HG03060 (cell line): ENCODE measurements at regions not wholly inside any gene's neighbourhood (a gene's known extent, or its start where the extent isn't known, plus 50 kb on each side); places are given as distances from the start of the nearest gene placed in this dataset.
"Not testable (repeated sequence)": the region's sequence is repeated elsewhere in the genome, so short reads cannot be mapped to it uniquely, and the experiment has no call there.

Source experiments
- ATAC-seq: cut with Tn5 transposase; IDR thresholded peaks from one replicate; pipeline ENCODE4 v1.9.1; 2021; ENCODE audit warnings: low read depth, moderate number of reproducible peaks; ENCODE audit not compliant: unreplicated experiment

DNA sequence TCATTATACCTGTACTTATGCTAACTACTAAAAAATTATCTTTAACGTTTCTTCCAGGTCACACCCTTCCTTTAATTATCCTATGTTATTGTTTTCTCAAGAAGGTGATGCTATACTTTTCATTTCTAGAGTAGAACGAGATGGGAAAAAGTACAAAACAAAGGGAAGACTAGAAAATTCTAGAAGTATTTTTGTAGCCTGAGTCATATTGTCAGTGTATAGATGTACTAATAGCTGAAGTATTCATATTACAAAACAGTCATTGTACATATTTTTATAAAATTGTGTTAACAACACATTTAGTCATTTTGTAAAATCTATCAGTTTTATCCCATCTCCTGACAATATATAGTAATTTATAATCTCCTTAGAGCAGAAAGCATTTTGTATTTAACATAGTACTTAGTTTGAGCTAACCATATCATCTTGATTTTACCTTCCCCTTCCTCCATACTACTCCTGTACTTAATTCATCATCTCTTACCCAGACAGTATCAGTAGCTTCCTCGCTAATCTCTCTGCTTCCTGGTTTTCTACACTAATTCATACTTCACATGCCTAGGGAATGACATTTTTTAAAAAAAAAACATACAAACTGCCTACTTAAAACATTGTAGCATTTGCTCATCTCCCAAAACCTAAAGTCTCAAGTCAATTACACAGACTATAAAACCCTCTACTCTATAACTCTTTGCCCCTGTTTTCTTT lies 920.9 kb downstream of the RPS29 start:
- ATAC-seq: no peak

DNA sequence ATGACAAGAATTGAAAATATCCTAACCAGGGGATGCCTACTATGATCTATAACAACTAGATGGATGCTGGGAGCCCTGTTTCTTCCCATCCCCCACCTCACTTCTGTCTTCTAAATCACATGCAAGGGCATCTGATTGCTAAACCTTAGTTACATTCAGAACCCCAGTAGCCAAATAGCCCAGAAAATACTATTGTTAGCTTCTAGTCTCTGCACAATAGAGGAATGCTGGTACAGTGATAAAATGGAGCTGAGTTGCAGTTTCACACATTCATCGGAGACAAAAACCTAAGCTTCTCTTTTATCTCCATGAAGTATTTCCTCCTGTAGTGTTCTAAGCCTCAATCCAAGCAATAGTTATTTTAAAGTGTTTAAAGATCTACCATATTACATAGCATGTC lies 942.9 kb downstream of the RPS29 start:
- ATAC-seq: no peak

DNA sequence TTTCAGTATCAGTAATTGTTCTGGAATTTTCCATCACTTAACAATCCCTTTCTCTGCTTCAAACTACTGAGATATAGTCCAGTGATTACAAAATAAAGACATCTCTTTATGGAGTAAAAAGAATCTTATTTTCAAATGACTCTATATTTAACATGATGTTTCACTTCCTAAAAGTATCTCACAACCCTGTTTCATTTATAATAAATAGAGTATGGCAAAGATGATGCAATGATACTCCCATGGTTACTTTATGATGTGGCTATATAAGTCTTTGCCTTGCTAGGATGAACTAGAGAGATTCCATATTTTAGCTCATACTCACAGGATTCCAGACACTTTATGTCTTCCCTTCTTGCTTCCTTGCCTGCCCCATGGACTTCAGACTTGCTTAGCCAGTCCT lies 953.5 kb upstream of the MDGA2 start:
- no peak for ATAC-seq

DNA sequence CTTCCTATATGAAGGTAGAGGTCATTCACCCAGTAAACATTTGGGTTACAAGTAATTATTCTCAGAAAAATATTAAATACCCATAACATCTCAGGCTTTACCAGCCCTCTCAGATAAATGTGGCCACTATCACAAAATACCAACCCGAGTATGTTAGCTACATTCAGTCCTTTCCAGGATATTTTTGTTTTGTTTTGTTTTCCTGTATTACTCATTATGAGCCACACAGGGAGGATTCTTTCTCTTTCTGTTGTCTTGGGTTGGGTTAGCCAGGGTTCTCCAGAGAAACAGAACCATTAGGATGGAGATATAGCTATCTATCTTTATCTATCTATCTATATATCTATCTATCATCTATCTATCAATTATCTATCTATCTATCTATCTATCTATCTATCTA lies 947.6 kb upstream of the MDGA2 start:
- ATAC-seq: no peak

DNA sequence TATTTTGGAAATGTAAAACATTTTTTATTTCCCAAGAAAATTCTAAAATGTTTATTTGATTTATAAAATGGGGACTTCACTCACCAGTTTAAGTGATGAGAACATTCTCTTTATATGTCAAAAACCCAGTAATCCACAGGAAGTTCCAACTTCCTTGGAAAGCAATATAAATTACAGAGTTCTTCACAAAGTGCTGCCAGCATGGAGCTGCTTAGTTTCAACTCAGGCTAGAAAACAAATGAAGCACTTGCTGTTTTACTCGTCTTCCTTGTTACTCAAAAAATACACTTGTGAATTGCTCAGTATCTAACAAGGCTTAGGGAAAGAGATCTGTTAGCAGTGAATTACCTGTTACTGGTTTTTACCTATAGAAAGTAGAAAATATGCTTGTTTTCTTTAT lies 942.7 kb upstream of the MDGA2 start:
- ATAC-seq: no peak

DNA sequence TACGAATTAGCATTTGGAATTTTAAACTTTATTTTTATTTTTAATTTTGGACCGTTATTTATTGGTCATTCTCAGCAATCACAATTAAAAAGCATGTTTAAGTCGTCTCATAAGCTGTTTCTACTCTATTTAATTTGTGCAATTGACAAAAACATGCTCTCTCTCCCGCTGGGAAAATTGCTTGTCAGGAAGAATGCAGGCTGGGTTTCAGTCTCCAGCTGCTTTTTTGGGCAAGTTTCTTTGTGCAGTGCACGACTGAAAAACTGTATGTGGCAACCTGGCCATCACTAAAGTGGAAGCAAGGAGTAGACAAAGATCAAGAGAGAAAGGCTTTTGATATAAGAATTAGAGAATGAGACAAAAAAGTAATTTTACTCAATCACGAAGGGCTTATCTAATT lies 941.5 kb upstream of the MDGA2 start:
- no peak for ATAC-seq

DNA sequence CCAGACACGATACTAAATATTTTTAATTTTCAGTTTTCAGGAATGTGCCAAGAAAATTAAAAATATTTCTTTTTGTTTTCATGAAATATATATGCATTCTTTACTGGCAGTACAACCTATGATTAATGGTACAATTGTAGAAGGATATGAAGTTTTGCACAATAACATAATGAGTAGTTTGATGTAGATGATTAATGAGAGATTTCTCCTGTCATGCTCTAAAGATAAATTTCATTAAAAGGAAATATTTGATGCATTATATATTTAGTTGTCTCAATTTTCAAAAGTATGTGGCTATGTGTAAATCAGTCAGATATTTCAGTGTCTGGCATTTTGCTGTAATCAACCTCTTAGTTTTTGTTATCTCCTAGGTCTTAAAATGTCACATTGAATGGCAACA lies 940.2 kb upstream of the MDGA2 start:
- ATAC-seq: no peak

DNA sequence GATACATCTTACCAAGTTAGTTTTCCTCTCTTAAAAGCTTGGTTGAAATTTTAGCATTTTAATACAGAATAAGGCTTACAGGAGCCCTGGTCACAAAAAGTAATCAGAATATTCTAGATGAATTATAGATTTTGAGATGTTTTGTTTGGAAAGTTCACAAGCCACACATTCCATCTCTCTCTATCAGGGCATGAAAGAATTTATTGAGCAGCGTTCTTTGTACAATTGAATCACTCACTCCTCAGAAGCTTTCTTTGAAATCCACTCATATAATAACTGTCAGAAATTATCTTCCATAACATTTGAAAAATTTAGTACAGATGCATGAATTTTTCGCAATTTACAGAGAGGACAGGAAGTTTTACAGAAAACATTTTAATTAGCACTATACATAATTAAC lies 938.6 kb upstream of the MDGA2 start:
- no peak for ATAC-seq

DNA sequence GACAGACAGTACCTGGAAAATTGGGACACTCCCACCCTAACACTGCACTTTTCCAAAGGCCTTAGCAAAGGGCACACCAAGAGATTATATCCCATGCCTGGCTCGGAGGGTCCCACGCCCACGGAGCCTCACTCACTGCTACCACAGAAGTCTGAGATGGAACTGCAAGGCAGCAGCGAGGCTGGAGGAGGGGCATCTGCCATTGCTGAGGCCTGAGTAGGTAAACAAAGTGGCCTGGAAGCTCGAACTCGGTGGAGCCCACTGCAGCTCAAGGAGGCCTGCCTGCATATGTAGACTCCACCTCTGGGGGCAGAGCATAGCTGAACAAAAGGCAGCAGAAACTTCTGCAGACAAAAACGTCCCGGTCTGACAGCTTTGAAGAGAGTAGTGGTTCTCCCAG lies 931.6 kb upstream of the MDGA2 start:
- not testable (repeated sequence) for ATAC-seq

DNA sequence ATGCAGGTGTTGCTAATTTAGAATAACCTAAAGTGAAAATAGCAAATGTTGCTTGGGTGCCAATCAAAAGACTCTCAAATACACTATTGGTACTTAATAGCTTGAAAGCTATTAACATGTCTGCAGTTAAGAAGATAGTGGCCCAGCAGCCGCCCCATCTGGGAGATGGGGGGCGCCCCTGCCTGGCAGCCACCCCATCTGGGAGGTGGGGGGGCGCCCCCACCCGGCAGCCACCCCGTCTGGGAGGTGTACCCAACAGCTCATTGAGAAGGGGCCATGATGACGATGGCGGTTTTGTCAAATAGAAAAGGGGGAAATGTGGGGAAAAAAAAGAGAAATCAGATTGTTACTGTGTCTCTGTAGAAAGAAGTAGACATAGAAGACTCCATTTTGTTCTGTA lies 923.1 kb upstream of the MDGA2 start:
- no peak for ATAC-seq

DNA sequence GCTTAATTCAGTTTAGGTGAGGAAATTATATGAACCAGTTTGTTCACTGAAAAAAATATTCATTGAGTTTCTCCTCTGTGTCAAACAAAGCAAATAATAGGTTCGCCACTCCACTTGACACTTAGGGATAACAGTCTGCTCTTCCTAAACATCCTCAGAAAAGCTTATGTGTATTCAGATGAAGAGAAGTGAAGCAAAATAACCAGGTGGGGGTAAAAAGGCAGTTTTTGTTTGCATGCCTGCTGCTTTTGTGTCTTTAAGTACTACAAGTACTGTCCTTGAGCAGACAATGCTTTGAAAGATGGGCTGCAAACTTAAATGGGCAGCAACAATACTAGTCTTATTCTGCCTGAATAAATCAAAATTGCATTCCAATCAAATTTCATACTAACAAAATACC lies 910.7 kb upstream of the MDGA2 start:
- no peak for ATAC-seq

DNA sequence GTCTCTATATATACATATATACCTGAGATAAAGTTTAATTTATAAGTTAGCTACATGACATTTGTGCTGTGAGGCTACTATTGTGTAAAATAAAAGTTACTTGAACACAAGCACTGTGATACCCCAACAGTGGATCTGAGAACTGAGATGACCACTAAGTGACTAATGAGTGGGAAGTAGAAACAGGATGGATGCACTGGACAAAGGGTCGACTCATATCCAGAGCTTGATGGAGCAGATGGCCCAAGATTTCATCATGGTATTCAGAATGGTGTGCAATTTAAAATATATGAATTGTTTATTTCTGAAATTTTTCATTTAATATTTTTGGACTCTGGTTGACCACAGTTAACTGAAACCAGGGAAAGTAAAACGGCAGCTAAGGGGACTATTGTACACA lies 908.6 kb upstream of the MDGA2 start:
- ATAC-seq: no peak

DNA sequence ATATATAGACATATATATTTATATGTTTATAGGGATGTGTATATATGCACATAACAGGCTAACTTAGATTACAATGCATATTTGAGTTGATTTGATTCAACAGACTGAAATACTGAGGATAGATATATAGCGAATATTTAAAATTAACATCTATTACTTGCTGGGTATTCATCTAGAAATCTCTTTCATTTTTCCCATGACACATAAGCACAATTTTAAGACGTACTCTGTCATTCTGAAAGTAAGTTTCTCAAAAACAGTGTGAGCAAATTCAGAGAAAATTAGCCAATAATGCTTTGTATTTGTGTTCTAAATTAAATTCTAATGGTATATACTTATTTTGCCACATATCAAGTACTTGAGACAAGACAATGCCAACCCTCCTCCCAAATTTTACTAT lies 907.5 kb upstream of the MDGA2 start:
- ATAC-seq: no peak

DNA sequence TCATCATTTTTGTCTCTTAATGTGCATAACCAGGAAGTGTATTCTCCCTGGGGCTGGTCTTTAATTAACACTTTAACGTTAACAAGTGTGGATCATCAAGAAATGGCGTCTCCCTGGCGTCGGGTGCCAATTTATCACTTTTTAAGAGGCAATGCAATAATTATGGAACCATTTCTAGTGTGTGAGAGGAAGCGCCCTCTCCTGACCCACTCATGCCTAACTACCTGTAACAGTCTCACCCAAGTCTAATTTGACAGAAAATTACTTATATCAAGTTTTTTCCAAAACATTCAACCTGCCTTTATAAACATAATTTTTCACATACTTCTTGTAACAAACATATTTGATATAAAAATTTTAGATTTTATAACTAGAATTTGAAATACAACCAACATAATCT lies 905.3 kb upstream of the MDGA2 start:
- no peak for ATAC-seq

DNA sequence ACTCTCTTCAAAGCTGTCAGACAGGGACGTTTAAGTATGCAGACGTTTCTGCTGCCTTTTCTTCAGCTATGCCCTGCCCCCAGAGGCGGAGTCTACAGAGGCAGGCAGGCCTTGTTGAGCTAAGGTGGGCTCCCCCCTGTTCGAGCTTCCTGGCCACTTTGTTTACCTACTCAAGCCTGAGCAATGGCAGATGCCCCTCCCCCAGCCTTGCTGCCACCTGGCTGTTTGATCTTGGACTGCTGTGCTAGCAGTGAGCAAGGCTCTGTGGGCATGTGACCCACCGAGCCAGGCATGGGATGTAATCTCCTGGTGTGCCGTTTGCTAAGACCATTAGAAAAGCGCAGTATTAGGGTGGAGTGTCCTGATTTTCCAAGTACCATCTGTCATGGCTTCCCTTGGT lies 900.4 kb upstream of the MDGA2 start:
- no peak for ATAC-seq

DNA sequence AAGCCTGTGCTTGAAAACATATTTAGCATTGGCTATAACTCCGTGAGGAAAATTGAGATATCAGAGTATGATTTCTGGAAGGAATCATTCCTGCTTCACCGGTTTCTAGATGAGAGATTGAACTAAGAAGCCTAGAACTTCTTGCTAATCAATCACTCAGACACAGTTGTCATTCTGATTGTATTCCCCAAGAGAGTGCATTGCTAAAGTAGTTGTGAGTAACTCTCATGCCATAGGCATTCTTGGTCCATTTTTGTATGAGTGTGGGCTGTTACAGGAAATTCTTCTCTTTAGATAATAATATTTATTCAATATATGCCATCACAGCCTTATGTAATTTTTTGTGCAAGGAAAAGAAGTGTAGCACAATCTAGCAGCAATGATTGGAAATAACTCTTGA lies 893.3 kb upstream of the MDGA2 start:
- no peak for ATAC-seq

DNA sequence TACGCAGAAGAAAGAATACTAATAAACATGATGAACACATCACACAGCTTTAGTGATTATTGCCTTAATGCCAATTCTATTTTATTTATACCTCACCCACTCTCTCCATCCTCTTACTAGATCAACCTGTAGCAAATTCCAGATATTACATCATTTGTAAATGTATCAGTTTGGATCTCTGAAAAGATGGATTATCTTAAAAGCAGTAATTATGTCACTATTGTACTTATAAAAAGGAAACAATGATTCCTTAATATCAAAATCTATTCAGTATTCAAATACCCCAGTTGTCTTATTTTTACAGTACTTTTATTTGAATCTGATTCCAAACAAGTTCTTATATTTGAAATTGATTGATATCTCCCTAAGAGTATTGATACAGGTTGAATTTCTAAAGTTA lies 892.8 kb upstream of the MDGA2 start:
- no peak for ATAC-seq

DNA sequence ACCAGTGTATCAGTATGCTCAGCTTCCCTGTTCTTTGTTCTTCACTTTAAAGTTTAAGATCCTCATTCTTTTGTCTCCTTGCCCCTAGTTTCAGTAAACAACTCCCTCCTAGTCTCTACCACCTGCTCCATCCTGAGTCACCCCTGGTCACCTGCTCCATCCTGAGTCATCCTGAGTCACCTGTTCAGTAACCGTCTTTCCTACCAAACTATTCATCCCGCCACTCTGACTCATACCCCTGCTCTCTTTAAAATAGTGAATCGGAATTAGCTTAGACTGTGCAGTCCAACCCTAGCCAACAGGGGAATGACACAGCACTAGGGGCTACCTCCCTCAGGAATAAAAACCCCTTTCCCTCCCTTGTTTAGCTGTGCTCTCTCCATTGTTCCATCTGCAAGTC lies 888.1 kb upstream of the MDGA2 start:
- ATAC-seq: no peak

DNA sequence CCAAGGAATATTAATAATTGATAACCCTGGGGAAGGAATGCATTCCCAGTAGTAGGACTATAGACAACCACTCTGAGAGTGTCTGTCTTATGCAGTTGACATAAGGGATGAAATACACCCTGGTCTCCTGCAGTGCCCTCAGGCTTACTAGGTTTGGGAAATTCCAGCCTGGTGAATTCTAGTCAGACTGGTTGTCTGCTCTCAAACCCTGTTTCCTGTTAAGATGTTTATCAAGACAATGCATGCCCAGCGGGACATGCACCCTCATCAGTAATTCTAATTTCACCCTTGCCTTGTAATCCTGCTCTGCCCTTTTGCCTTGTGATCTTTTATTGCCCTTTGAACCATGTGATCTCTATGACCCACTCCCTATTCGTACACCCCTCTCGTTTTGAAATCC lies 886.0 kb upstream of the MDGA2 start:
- not testable (repeated sequence) for ATAC-seq

DNA sequence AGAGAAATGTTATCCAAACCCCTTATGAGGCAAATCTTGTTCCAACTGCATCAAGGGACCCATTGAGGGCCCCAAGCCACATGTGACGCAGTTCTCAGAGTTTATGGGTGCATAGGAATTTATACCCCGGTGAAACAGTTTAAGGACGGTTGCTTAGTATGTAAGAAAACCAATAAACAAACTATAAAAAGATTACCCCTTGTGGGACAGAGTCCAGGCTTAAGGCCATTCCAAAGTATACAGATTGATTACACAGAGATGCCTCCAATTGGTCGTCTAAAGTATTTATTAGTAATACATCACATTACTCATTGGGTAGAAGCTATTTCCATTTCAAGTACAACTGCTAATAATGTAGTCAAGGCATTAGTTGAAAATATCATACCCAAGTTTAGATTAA lies 885.0 kb upstream of the MDGA2 start:
- ATAC-seq: no peak

DNA sequence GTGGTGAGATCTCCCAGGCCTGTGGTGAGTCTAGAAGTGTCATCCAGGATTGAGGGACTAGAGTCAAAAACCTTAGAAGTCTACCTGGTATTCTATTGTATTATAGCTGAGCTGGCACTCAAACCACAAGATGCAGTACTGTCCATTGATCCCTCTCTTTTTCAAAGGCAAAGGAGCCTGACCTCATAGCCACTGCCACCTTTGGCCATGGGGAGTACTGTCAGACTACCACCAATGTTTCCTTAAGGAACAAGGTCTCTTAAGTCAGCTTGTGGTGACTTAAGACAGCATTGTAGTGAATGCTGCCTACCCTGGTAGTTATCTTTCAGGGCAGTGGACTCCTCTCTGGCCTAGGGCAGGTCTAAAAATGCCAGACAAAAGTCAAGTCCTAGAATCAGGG lies 878.0 kb upstream of the MDGA2 start:
- no peak for ATAC-seq

DNA sequence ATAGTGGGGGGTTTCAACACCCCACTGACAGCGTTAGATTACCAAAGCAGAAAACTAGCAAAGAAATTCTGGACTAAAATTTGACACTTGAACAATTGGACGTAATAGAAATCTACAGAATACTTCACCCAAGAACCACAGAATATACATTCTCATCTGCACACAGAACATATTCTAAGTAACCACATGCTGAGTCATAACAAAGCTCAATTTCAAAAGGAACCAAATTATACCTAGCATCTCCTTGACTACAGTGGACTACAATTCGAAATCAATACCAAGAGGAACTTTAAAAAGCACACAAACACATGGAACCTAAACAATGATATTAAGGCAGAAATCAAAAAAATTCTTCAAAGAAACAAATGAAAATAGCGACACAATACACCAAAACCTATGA lies 871.6 kb upstream of the MDGA2 start:
- no peak for ATAC-seq

DNA sequence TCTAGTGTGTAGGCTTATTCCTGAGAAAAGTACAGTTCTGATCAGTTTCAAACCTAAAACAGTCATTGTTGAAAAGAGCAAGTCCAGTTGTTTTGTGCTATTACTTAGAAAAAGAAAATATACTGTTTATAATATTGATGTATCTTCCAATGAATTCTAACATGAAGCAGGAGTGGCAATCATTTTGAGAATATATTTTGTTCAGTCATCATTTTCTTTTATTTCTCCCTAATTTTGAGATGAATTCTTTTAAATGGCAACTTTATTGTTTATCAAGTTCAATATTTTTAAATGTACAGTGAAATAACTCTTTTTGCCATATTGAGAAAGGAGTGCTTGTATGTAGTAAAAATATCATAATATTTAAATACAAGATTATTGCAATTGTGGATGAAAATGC lies 862.2 kb upstream of the MDGA2 start:
- no peak for ATAC-seq
